Karpas-422 (cell line): ENCODE measurements at regions not wholly inside any gene's neighbourhood (a gene's known extent, or its start where the extent isn't known, plus 50 kb on each side); places are given as distances from the start of the nearest gene placed in this dataset.

Experiments used
- DNase-seq: peaks from one replicate; pipeline ENCODE4 v3.0.0-alpha.2; 2015
- H2AFZ ChIP-seq: fragments of 200-600 bp; sonication (generic); 2 replicates; pipeline ENCODE4 v1.6.1; 2014; ENCODE audit warnings: antibody characterized with exemption, low read length, mixed read lengths
- H3K27ac ChIP-seq: fragments of 200-600 bp; sonication (generic); 2 replicates; pipeline ENCODE4 v1.5.1; 2014; ENCODE audit warnings: mild to moderate bottlenecking, low read length, moderate library complexity
- H3K27me3 ChIP-seq: fragments of 200-600 bp; sonication (generic); 2 replicates; pipeline ENCODE4 v1.6.1; 2014; ENCODE audit warnings: low read length, mixed read lengths
- H3K36me3 ChIP-seq: fragments of 200-600 bp; sonication (generic); 2 replicates; pipeline ENCODE4 v1.6.1; 2014; ENCODE audit warnings: low read length, mixed read lengths; ENCODE audit not compliant: insufficient read depth
- H3K4me1 ChIP-seq: fragments of 200-600 bp; sonication (generic); 2 replicates; pipeline ENCODE4 v1.6.1; 2014; ENCODE audit warnings: mild to moderate bottlenecking, low read length, mixed read lengths
- H3K4me2 ChIP-seq: fragments of 200-600 bp; sonication (generic); 2 replicates; pipeline ENCODE4 v1.6.1; 2014; ENCODE audit warnings: low read length, low read depth, mild to moderate bottlenecking; ENCODE audit not compliant: poor library complexity, severe bottlenecking
- H3K4me3 ChIP-seq: fragments of 200-600 bp; sonication (generic); 2 replicates; pipeline ENCODE4 v1.5.1; 2014; ENCODE audit warnings: mild to moderate bottlenecking, antibody characterized with exemption, low read length, mixed read lengths
- H3K79me2 ChIP-seq: fragments of 200-600 bp; sonication (generic); 2 replicates; pipeline ENCODE4 v1.6.1; 2014; ENCODE audit warnings: mild to moderate bottlenecking, low read length, mixed read lengths
- H3K9ac ChIP-seq: fragments of 200-600 bp; sonication (generic); 2 replicates; pipeline ENCODE4 v1.6.0; 2014; ENCODE audit warnings: low read length
- H3K9me2 ChIP-seq: fragments of 200-600 bp; sonication (generic), shearing (Covaris generic); replicated peaks from 2 replicates; pipeline ENCODE4 v1.6.0; 2014; ENCODE audit warnings: mild to moderate bottlenecking, low read length, moderate library complexity; ENCODE audit not compliant: insufficient read depth
- H3K9me3 ChIP-seq: fragments of 300-700, 200-600 bp; sonication (generic); 2 replicates; pipeline ENCODE4 v1.6.1; 2014; ENCODE audit warnings: low read length, mixed read lengths
- H4K20me1 ChIP-seq: fragments of 200-600 bp; sonication (generic); 2 replicates; pipeline ENCODE4 v1.6.1; 2014; ENCODE audit warnings: mild to moderate bottlenecking, antibody characterized with exemption, low read length, low read depth; ENCODE audit not compliant: insufficient read depth

DNA sequence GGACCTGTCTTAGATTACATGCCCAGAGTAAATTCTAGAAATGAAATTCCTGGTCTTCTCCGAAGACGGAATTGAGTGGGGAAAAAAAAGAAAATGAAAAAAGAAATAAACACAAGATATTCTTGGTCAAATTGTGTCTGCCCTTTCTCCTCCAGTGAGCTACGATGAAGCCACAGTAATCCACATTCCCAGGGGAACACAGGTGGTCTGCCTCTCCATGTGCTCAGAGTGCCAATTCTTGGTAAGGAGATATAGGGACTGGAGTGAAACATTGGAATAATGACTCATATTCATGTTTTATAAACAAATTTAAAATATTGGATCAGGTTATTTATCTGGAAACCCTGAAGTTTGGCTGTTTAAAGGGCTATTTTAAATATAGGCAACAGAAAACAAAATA, 54.2 kb upstream of the MGST2 start:
- H3K9me3 ChIP-seq: no peaks in the 10 kb centered on the region
- no peak for DNase-seq
- H3K36me3 ChIP-seq: no peaks in the 10 kb centered on the region

DNA sequence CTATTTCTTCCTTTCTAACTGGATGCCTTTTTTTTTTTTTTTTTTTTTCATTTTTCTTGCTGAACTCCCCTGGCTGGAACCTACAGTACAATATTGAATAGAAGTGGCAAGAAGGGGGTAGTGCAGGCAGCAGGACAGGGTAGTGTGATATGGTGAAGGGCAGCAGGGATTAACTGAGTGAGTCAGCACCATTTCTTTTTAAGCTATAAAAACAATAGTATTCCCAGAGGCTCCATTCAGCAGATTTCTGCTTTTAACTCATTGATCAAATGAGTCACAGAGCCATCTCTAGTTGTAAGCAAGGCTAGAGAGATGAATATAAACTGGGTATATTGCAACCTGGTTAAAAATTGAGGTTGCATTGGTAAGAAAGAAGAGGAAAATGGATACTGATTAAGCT, 53.6 kb upstream of the SETD7 start:
- H3K36me3 ChIP-seq: no peaks in the 10 kb centered on the region
- H3K79me2 ChIP-seq: no peaks in the 10 kb centered on the region
- H3K4me2 ChIP-seq: no peak overlapping the region
- H4K20me1 ChIP-seq: no peaks in the 10 kb centered on the region
- no peak overlapping the region for H3K4me3 ChIP-seq
- no peaks in the 10 kb centered on the region for H3K9me2 ChIP-seq
- H3K9ac ChIP-seq: no peak overlapping the region
- DNase-seq: no peak
- no peak overlapping the region for H2AFZ ChIP-seq
- H3K4me1 ChIP-seq: peaks cover 22% of the 10 kb centered on the region
- no peak overlapping the region for H3K27ac ChIP-seq
- no peaks in the 10 kb centered on the region for H3K9me3 ChIP-seq
- no peaks in the 10 kb centered on the region for H3K27me3 ChIP-seq

More for the DNA sequence above, 54.2 kb upstream of the MGST2 start:
- Histone ChIP-seq H3K79me2 (no peaks in the 10 kb centered on the region), H3K9me2 (no peaks in the 10 kb centered on the region), H3K9ac (no peak overlapping the region), H3K27me3 (no peaks in the 10 kb centered on the region), H3K27ac (no peak overlapping the region), H3K4me2 (no peak overlapping the region), H3K4me3 (no peak overlapping the region), H4K20me1 (no peaks in the 10 kb centered on the region), H3K4me1 (peaks cover 15% of the 10 kb centered on the region), H2AFZ (no peak overlapping the region)

DNA sequence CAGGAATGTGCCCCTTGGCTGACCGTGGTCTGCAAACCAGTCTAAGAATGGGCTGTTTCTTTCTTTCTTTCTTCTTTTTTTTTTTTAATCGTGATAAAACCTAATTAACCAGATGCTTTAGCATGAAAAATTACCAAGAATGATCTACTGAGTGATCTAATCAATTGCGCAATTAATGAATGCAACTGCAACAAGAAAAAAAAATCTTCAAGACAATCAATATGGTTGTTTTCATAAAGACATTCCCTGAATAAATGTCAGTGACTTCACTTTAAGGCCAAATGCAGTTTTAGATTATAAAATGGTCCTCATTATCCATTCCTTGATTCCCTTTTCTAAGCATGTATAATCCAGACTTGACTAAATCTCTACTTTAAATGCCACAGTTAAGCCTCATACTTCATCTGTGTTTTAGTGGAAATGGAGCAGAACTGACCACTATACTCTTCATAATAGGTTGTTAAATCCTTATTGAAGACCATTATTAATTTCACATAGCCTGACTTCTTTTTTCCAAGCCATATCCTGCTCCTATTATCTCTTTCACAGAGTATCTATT, 51.6 kb upstream of the SETD7 start:
- no peak for DNase-seq
- H3K9ac ChIP-seq: peak overlapping the region; percentile 60
- H2AFZ ChIP-seq: no peak overlapping the region; the same call in 1 of the 2 replicates
- no peaks in the 10 kb centered on the region for H3K79me2 ChIP-seq
- no peaks in the 10 kb centered on the region for H3K36me3 ChIP-seq
- no peak overlapping the region for H3K27ac ChIP-seq
- H3K4me1 ChIP-seq: peaks cover 22% of the 10 kb centered on the region
- H3K27me3 ChIP-seq: no peaks in the 10 kb centered on the region
- peak overlapping the region; percentile 66 for H3K4me2 ChIP-seq
- no peaks in the 10 kb centered on the region for H3K9me3 ChIP-seq
- peak overlapping the region; percentile 65 for H3K4me3 ChIP-seq
- H4K20me1 ChIP-seq: no peaks in the 10 kb centered on the region
- no peaks in the 10 kb centered on the region for H3K9me2 ChIP-seq

DNA sequence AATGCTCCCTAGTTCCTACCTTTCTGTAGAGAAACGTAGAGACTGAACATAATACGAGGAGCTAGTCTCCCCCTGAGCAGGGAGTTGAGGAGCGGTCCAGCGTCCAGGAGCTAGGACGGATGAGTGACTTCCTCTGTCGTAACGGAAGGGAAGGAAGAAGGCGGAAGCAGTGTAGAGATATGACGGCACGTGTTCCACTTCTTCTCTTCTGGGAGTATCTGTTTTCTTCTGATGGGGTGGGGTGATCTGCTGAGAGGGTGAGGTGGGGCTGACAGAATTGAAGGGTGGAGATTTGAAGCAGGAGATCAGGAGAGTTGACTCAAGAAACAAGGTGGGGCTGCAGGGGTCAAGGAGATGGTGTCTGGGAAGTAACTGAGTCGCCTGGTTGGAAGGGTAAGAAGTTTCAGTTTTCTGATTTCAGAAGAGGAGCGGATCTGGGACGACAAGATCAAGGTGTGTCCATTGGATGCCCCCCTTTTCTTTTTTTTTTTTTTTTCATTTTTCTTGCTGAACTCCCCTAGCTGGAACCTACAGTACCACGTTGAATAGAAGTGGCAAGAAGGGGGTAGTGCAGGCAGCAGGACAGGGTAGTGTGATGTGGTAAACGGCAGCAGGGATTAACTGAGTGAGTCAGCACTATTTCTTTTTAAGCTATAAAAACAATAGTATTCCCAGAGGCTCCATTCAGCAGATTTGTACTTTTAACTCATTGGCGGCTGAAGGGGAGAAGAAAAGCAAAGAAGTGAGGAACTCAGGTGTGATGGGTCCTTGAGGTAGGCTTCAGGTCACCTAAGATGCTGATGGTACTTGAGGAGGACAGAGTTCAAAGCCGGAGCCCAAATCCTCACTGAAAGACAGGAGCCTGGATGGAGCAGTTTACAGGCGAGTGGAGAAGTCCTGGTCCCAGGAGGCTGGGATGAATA, 50.8 kb upstream of the SETD7 start:
- no peaks in the 10 kb centered on the region for H4K20me1 ChIP-seq

DNA sequence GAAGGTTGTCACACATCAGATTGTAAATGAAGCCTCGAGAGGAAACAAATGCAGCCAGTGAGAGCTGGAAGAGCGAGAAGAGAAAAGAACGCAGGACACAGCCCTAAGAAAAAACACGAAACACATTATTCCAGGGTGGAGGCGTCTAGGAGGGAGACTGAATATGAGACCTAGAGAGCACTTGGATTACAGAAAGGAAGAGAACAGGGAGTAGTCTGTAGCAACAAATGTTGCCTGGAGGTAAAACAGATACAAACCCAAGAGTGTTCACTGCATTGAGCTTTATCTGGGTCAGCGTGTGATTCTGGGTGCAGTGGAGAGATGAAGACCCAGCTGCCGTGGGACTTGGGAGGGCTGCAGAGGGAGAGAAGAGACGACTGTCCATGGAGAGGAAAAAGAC, 50.1 kb upstream of the SETD7 start:
- no peak overlapping the region for H3K27ac ChIP-seq
- no peaks in the 10 kb centered on the region for H3K9me2 ChIP-seq
- no peaks in the 10 kb centered on the region for H3K9me3 ChIP-seq
- H2AFZ ChIP-seq: peak overlapping the region; percentile 71; the same call in 1 of the 2 replicates
- H3K36me3 ChIP-seq: no peaks in the 10 kb centered on the region
- H3K79me2 ChIP-seq: no peaks in the 10 kb centered on the region
- no peaks in the 10 kb centered on the region for H3K27me3 ChIP-seq
- DNase-seq: no peak
- H3K9ac ChIP-seq: peak overlapping the region; percentile 60
- H4K20me1 ChIP-seq: no peaks in the 10 kb centered on the region
- peak overlapping the region; percentile 66 for H3K4me2 ChIP-seq
- peaks cover 22% of the 10 kb centered on the region for H3K4me1 ChIP-seq
- peak overlapping the region; percentile 65 for H3K4me3 ChIP-seq

More for the DNA sequence above, 50.8 kb upstream of the SETD7 start:
- peak overlapping the region; percentile 65 for H3K4me3 ChIP-seq
- H3K27ac ChIP-seq: no peak overlapping the region
- H3K9me2 ChIP-seq: no peaks in the 10 kb centered on the region
- peak overlapping the region; percentile 66 for H3K4me2 ChIP-seq
- no peaks in the 10 kb centered on the region for H3K79me2 ChIP-seq
- peak overlapping the region; percentile 71 for H2AFZ ChIP-seq
- DNase-seq: peak; percentile 76
- no peaks in the 10 kb centered on the region for H3K9me3 ChIP-seq
- H3K36me3 ChIP-seq: no peaks in the 10 kb centered on the region
- no peaks in the 10 kb centered on the region for H3K27me3 ChIP-seq
- H3K9ac ChIP-seq: peak overlapping the region; percentile 60
- H3K4me1 ChIP-seq: peaks cover 22% of the 10 kb centered on the region
